Right forelimb (tissue), 1 donor: ENCODE measurements at regions not wholly inside any gene's neighbourhood (a gene's known extent, or its start where the extent isn't known, plus 50 kb on each side); places are given as distances from the start of the nearest gene placed in this dataset.
"Not testable (repeated sequence)": the region's sequence is repeated elsewhere in the genome, so short reads cannot be mapped to it uniquely, and the experiment has no call there.

Experiments used
- DNase-seq: peaks from one replicate; pipeline ENCODE4 v3.0.0-alpha.2; 2018

DNA sequence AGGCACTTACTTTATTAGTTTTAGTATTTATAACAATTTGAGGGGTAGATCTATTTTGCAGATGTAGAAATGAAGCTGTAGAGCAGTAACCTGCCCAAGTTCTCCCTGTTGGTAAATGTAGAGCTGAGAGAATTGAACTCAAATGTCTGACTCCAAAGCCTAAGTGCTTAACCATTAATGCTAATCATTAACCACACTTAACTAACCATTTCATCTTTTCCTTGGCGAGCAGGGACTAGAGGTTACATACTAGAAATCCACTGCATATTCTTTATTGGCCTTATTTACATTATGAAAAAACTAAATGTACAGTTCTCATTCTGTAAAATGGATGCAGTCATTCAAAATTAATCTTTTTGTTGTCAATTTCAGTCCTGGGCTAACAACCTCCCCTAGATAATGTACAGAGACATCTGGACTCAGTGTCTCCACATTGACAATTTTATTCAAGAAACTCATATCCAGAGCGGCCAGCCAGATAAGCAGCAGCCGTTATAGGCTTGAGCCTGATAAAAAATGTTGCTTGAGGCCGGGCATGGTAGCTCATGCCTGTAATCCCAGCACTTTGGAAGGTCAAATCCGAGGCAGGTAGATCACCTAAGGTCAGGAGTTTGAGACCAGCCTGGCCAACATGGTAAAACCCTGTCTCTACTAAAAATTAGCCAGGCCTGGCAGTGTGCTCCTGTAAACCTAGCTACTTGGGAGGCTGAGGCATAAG lies 76.7 kb upstream of the PICALM start:
- DNase-seq, result no peak

DNA sequence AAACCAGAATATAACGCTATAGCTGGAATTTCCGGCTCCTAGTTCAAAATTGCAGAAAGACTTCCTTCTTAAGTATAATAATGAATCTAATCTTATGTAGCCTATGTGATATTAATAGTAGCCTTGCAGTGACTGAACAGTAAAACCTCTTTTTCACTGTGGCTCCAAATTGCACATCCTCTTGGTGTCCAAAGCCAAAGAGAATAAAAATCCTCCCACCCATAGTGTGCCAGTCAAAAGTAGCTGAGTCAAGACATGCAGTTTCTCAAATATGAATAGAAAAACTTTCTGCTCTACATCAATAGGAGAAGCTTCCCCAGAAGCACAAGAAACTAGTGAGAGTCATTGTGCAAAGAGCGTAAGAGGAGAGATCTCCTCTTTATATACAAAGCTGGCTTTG lies 76.0 kb upstream of the PICALM start:
- no peak for DNase-seq

DNA sequence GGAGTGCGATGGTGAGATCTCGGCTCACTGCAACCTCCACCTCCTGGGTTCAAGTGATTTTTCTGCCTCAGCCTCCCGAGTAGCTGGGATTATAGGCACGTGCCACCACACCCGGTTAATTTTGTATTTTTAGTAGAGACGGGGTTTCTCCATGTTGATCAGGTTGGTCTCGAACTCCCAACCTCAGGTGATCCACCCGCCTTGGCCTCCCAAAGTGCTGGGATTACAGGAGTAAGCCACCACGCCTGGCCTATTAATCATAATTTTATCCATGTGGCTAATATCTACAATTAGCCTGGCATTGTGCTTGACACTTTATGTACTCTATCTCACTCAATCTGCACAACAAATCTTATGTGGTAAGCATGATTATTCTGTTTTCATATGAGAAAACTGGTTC lies 75.2 kb upstream of the PICALM start:
- DNase-seq, result not testable (repeated sequence)

DNA sequence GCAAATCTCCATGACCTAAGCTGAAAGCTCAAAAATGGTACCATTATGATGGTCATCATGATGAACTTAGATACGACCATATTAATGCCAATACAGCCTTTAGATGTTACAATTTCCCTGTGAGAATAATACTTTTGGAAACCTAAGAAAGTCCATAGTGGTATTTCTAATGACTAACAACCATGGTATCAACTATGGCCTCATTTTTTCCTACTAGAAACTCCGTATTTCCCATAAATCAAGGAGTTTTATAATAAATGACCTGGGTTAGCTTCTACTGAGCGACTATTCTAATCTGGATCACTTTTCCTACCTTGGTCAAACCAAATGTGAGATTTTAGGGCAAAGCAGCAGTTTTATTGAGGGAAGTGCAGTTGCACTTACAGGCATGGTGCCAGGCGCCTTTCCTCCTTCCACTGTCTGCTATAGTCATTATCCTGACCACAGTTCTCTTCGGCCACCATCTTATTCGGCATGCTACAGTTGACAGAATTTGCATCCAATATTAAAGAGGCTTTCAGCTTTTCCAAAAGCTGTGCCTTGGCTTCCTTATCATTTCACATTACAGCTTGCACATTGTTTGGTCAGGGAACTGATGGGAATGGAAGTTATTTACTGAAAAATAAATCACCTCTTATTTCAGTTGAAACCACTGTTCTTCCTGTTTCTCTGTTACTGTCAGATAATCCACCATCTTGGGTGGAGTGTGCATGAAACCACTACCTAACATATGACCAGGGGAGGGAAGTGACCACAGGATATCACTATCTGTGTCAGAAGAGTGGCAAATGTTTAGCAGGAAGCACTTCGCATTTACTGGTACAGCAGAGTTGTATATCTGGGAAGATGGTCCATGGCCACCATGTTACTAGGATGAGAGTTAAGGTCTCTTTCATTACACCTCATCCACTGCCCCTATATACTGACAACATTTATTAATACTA lies 74.5 kb upstream of the PICALM start:
- no peak for DNase-seq

DNA sequence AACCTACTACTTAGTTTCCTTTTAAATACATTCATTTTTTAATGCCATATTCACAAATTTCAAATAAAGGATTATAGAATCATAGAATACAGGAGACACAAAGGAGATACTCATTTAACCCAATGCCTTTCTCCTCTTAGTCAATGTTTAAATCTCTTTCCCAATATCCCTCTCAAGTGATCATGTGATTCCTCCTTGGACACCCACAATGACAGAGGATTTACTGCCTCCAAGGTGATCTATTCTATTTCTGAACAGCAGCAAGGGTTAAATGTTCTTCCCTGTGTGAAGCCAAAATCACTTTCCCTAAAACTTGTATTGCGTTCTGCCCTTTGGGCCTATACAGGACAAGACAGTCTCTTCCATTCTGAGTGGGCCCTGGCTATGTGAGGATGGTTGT lies 73.3 kb upstream of the PICALM start:
- no peak for DNase-seq

DNA sequence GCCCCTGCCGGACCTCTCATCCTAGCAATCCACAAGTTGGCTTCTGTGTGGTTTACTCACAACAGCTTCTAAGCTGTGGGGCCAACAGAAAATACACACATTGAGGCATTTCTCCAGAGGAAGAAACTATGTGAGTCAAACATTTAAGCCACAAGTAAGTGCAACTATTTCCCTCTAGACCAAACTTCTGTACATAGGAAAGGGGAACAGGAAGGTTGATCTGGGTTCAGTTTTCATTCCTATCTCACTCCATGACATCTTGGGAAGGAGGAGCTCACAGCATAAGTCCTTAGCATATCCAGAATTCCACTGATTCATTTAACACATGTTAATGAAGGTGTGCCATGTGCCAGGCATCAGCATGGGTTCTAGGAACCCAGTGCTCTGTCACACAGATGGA lies 72.8 kb upstream of the PICALM start:
- no peak for DNase-seq

DNA sequence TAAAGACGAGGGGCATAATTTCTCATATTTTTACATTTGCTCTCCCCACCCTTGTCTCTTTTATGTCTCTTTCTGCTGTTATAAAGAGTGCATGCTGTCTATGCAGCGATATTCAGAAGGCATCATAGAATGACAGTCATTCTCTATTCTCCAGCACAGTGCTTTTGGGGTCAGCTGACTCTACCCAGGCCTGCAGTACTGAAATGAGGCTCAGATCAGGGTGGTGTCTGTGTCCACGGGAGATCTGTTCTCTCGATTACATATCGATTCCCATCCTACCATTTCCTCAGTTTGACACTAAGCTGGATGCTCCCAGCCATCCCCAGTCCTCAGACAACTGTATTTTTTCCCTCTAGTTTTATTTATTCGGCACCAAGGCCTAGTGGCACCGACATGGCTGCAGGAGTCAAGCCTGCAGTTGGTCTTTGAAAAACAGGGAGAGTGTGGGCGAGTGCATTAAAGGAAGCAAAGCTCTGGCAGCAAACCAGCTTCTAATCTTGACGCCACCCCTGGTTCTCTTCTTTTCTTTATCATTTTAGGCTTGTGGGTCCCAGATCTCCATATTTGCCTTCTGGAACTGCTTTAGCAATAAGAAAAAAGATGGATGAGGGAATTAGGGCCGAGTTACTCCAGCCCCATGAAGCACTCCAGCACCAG lies 71.6 kb upstream of the PICALM start:
- DNase-seq, result no peak

DNA sequence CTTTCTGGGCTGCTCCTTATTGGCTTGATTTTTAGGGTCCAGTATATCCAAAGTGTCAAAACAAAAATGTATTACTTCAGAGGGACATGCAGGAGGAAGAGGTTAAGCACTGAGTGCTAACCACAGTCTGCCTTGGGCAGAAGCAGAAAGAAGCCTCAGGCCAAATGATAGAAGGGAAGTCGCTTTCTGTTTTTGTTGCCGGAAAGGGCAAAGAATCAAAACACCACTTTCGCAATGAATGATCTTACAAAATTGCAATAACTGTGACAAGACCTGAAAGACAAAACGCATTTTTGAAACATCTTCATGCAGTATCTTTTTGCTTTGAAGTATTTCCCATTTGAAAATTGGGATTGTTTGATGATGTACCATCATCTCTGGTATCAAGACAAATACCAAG lies 70.1 kb upstream of the PICALM start:
- DNase-seq, result no peak

DNA sequence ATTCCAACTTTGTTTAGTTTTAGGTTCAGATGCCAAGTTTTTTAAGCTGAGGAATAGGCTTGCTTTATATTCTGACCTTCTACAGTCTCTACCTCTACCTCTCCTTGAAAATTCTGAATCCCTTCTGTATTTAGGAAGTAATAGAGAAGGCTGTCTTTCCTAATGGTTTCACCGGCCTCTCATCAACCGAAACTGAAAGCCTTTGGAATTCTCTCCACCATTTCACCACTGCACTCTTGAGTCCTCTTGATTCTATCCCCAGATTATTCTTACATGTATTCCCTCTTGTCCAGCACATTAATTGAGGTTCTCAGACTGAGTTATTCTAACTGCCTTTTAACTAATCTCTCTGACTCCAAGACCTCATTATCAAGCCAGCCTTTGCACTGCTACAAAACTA lies 67.7 kb upstream of the PICALM start:
- no peak for DNase-seq

DNA sequence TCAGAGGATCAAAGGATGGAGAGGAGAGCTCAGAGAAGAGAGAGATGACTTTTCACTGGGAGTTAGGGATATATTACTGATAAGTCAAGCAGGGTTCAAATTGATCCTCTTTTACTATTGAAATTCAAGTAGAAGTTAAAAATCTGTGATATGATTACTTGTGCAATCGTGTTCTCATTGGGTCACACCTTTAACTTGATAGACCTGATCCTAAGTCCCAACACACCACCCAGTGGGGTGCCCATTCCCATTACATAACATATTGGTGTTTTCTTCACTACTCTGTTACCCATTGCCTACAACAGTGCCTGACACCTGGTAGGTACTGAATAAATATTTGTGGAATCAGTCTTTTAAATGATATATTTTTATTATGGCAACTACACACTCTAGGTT lies 66.4 kb upstream of the PICALM start:
- no peak for DNase-seq

DNA sequence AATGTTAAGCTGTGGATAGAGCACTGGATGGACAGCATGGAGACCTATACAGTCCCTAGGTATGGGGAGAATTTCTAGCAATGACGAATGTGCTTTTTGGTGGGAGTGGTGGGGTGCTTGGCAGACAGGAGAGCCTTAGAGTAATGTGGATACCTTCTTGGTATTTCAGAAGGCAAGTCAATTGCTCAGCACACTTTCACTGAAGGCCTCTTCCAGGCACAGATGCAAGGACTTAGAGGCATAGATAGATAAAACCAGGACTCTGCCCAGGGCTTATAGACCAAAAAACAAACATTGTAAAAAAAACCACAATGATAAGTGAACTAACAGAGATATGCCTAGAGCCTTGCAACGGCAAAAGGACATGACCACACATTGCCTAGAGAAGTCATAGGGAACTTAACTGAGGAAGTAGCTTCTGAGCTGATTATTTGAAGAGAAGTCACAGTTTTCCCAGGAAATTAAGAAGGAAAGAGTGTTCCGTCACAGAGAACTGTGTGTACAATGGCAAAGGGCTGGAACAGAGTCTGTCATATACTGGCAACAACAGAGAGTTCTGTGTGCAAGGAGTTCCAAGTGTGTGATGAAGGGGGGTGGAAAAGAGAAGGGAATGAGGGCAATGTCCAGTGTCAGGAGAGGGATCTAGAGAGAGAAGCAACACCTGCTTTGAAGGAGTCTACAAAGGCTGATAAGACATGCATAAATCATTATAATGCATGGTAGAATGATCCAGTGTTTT lies 65.9 kb upstream of the PICALM start:
- no peak for DNase-seq

DNA sequence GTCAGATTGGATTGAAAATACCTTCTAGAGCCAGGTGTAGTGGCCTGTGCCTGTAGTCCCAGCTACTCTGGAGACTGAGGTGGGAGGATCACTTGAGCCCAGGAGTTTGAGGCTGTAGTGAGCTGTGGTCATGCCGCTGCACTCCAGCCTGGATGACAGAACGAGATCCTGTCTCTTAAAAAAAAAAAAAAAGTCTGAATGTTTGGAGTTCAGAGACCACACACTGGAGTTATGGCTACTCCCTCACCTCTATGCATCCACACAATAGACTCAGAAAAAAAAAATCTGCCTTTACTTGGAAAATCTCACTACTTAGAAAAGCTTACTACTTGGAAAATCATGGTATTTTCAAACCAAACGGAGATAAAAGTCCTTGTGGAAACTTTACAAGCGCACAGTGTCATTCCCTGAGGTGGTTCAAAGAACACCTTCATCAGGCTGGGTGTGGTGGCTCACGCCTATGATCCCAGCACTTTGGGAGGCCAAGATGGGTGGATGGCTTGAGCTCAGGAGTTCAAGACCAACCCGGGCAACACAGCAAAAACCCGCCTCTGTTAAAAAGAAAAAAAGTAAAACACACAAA lies 63.9 kb upstream of the PICALM start:
- DNase-seq, result no peak

DNA sequence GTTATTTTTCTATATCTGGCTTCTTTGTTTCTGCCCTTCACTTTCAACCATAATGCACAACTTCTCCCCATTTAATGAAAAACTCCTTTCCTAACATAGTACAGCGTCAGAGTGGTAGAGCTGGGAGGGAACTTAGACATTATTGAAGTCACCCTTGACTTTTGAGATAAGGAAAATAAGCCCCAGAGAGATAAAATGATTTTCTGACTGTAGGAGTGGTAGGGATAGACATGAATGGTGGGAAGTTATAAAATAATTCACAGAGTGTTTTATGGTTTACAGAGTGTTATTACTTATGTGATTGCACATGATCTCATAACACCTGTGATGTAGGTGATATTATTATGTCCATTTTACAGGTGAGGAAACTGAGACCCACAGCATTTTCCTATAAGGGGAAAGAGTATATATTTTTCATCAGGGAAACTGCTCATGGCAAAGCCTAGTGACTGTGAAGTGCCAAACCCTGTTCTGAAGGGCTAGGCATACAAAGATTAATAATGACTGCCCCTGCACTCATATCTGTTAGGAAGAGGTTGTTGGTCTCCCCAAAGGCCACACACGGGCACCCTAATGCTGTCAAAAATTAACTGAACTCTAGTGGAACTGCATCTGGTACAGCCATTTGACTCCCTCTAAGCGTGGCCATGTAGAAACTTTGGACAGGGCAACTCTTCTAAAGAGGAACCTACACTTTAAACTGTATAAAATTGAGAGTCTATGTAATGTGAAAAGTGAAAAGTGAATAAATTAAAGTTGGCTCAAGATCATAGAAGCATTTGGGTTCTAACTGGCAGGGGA lies 61.1 kb upstream of the PICALM start:
- DNase-seq, result no peak

DNA sequence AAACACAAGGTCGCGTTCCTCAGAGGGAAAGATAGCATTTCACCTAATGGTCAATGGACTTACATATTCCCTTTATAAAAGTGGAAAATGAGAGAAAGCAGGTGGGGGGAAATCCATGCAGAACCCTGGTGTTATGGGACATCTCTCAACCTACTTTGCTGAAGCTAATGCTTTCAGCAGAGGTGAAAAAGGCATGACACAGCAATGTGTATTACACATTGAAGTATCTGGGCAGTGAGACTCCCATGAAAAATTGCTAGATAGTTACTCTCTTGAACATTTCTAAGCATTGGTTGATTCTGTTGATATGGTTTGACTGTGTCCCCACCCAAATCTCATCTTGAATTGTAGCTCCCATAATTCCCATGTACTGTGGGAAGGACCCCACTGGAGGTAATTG lies 60.0 kb upstream of the PICALM start:
- DNase-seq, result no peak

DNA sequence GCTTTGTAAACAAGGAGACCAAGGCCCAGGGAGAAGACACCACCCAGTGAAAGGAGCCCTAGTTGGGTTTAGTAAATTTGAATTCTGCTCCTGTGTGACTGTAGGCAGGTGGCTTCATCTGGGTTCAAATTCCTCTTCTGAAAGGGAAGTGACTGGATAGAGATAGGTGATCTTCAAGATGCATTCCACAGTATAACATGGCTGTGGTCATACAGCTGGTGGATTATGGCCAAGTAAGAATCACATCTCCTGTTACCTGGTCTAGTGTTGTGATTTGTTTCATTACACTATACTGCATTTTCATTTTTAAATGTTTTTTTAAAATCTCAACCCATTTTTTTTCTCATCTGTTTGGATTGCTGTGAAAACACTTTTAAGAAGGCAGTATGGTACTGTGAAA lies 58.0 kb upstream of the PICALM start:
- DNase-seq, result no peak

DNA sequence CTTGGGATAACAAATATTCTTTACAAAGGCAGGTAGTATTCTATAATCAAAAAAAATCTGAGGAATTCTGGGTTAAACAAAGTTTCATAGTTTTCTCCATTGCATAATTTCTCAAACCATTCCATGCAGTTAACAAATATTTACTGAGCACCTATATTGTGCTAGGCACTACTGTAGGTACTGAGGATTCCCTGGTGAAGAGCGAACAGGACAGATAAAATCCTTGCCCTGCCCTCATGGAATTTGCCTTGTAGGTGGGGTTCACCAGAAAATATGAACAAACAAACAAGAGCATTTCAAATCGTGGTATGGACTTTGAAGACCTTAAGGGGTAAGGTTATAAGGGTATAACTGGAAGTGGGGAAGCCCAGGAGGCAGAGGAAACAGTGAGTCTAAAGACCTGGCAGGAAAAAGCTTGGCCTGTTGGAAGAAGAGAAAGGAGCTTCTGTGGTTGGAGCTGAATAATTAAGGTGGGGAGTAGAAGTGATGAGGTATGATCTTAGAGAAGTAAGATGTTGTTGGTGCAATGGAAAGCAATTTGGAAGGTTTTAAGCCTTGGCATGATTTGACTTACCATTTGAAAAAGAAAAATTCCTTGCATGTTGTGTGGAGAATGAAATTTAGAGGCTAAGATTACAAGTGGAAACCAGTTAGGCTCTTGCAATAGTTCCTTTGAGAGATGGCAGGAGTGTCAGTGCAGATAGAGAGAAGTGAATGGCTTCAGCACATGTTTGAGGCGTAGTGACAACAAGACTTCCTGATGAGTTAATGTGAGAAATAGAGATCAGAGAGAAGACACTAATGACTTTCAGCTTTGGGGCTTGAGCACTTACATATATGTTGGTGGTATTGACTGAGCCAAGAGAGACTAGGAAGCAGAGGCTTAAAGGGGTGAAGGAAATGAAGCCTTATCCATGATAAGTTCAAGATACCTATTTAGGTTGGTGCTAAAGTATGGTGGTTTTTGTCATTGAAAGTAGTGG lies 55.7 kb upstream of the PICALM start:
- DNase-seq, result no peak

DNA sequence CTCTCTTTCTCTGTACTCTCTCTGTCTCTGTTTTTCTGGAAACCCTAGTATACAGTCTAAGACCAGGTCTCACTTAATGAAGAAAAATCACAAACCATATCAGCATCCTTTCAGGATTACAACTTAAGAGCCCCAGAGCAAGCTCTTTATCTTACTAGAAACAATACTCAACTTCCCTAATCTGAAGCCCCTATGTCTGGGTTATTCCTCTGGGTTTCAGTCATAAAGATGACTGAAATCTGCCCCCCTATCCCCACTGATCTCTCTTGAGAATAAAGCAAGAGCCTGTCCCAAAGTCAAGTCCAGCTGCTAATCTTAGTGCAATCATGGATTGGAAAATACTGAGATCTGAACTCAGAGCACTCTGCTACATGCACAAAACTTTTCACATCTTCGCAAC lies 53.9 kb upstream of the PICALM start:
- no peak for DNase-seq

DNA sequence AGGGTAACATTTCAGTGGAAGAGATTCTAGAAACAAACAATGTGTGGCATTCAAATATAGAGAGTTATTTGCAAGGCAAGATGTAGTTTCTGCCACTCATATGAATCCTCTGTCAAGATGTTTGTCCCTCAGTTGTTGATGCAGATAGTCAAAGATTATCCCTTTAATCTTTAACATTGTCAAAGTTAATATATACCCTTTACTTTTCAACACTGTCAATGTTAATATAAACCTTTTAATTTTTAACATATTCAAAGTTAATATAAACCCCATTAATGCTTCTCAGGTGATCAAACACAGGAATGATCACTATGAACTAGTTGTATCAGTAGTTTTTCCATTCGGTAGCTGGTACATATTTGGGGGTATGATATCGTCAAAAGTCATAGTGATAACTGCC lies 51.9 kb upstream of the PICALM start:
- no peak for DNase-seq

DNA sequence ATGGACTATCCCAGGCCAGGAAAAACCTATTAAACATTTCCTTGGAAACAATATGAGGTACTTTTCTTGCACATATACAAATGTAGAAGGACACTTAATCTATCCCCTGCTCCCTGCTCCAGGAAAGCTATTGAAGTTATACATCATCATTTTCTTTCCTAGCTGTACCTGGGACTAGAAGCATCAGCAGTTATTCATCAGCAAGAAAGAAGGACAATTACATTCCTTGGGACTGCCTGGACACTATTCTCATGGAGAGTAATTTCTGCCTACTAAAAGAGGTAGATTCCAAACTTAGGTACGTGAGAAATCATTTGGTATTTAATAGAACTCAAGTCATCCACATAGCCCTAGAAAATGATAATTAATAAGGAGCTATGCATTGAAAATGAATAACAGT lies 51.0 kb upstream of the PICALM start:
- no peak for DNase-seq

DNA sequence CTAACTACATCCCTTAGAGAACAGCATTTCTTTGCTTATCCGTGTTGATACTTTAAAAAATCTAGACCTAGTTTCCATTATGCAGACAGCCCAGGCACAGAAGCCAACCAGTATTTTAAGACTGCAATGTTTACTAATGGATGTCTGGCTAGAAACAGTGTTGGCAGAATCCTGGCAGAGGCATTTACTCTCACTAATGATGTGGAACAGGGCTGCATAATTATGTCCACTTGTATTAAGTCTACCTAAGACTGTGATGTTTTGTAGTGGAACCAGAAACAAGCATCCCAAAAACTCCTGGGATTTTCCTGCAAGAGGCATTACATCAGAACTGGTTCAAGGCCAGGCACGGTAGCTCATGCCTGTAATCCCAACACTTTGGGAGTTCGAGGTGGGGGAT lies 50.2 kb upstream of the PICALM start:
- no peak for DNase-seq
